OCI-LY7 (cell line): ENCODE measurements at regions not wholly inside any gene's neighbourhood (a gene's known extent, or its start where the extent isn't known, plus 50 kb on each side); places are given as distances from the start of the nearest gene placed in this dataset.
A peak's percentile ranks its signal among the peaks of the same experiment; 100 is the strongest.

Experiments
- BruUV-seq: library from RNA; stranded (reverse); fragments of 400-500 nt; replicated peaks from 2 replicates; lab custom pipeline; 2021; lab: Mats Ljungman, UMichigan
- CTCF ChIA-PET: fragments of 300-600 bp; sonication (Branson Sonifier 250); formaldehyde crosslinking; loops from one replicate; lab custom pipeline; 2022; ENCODE audit warnings: antibody characterized with exemption; ENCODE audit not compliant: unreplicated experiment; lab: Charles Lee
- POLR2A ChIA-PET: fragments of 300-600 bp; sonication (Branson Sonifier 250); formaldehyde crosslinking; loops from one replicate; lab custom pipeline; 2022; ENCODE audit warnings: antibody characterized with exemption; lab: Charles Lee
- DNase-seq: peaks from one replicate; pipeline ENCODE4 v3.0.0-alpha.2; 2015; ENCODE audit warnings: low spot score
- H2AFZ ChIP-seq: fragments of 200-600 bp; sonication (generic), shearing (Covaris generic); 2 replicates; pipeline ENCODE4 v1.6.1; 2014; ENCODE audit warnings: mild to moderate bottlenecking, antibody characterized with exemption, low read length, moderate library complexity
- H3K27ac ChIP-seq: fragments of 200-600 bp; sonication (generic); 2 replicates; pipeline ENCODE4 v1.5.1; 2014; ENCODE audit warnings: mixed run types, low read depth, mild to moderate bottlenecking, moderate library complexity, low read length, inconsistent platforms; ENCODE audit not compliant: poor library complexity, severe bottlenecking
- H3K36me3 ChIP-seq: fragments of 200-600 bp; sonication (generic); 2 replicates; pipeline ENCODE4 v1.6.1; 2014; ENCODE audit warnings: mild to moderate bottlenecking, antibody characterized with exemption, low read length, moderate library complexity, mixed read lengths; ENCODE audit not compliant: insufficient read depth
- H3K4me1 ChIP-seq: fragments of 200-600 bp; sonication (generic); 2 replicates; pipeline ENCODE4 v1.5.1; 2014; ENCODE audit warnings: mild to moderate bottlenecking, low read length; ENCODE audit not compliant: insufficient read depth, poor library complexity, severe bottlenecking
- H3K4me2 ChIP-seq: fragments of 200-600 bp; sonication (generic); 2 replicates; pipeline ENCODE4 v1.6.1; 2014; ENCODE audit warnings: mild to moderate bottlenecking, low read length
- H3K4me3 ChIP-seq: fragments of 200-600 bp; sonication (generic); 2 replicates; pipeline ENCODE4 v1.5.1; 2014; ENCODE audit warnings: mild to moderate bottlenecking, low read depth, low read length; ENCODE audit not compliant: poor library complexity, severe bottlenecking
- H3K79me2 ChIP-seq: fragments of 200-600 bp; sonication (generic); 2 replicates; pipeline ENCODE4 v1.6.1; 2016; ENCODE audit warnings: low read depth, mild to moderate bottlenecking, low read length, moderate library complexity, mixed read lengths; ENCODE audit not compliant: insufficient read depth
- H3K9me2 ChIP-seq: fragments of 200-600 bp; sonication (generic); 2 replicates; pipeline ENCODE4 v1.6.1; 2016; ENCODE audit warnings: mild to moderate bottlenecking, low read length, mixed read lengths; ENCODE audit not compliant: insufficient read depth
- H3K9me3 ChIP-seq: fragments of 200-600 bp; sonication (generic); 2 replicates; pipeline ENCODE4 v1.6.1; 2014; ENCODE audit warnings: mild to moderate bottlenecking, mixed run types, low read length, mixed read lengths
- H4K20me1 ChIP-seq: fragments of 200-600 bp; sonication (generic); 2 replicates; pipeline ENCODE4 v1.6.1; 2014; ENCODE audit warnings: mild to moderate bottlenecking, antibody characterized with exemption, low read length, moderate library complexity, mixed read lengths; ENCODE audit not compliant: insufficient read depth
- EZH2phosphoT487 ChIP-seq: fragments of 200-600 bp; sonication (generic); IDR thresholded peaks from 2 replicates; pipeline ENCODE4 v1.6.1; 2018; ENCODE audit warnings: low read depth, borderline replicate concordance, mild to moderate bottlenecking, mixed run types, antibody characterized with exemption, low read length, moderate library complexity, mixed read lengths
- intact Hi-C: fragments of 100-400 bp; cut with micrococcal nuclease; formaldehyde crosslinking; loops from one replicate; pipeline ENCODE4 v1.10.0; 2022; ENCODE audit not compliant: unreplicated experiment
- TF ChIP-seq, protein P1 (sequence below): fragments of 200-600 bp; sonication (generic); conservative IDR thresholded peaks from 2 replicates; pipeline ENCODE4 v1.5.1; 2014; ENCODE audit warnings: mild to moderate bottlenecking, antibody characterized with exemption, low read length, moderate library complexity, mixed read lengths

DNA sequence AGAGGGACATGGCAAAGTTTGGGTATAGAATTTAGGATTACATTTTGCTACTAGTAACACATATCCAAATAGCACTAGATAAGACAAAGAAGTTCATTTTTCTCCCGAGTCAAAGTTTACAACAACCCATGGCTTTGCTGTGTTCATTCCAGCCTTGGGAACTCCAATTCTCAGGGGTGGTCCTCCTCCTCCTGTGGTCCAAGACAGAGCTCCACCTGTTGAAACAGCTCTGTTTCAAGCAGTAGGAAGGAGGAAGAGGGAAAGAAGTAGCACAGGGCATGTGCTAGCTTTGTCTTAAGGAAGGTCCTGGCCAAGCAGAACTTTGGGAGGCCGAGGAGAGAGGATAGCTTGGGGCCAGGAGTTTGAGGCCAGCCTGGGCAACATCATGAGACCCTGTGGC lies 113.8 kb upstream of the SIX2 start:
- POLR2A ChIA-PET: no interaction called here
- intact Hi-C loops: no loop called here

GRCh38 chr2:45121236-45121927 lies 112.1 kb upstream of the SIX2 start:
- no peak overlapping the region for H3K27ac ChIP-seq
- no peak overlapping the region for H3K4me2 ChIP-seq
- no peaks in the 10 kb centered on the region for H3K9me3 ChIP-seq
- no peaks in the 10 kb centered on the region for H4K20me1 ChIP-seq
- no peaks in the 10 kb centered on the region for H3K4me1 ChIP-seq
- H3K79me2 ChIP-seq: no peaks in the 10 kb centered on the region
- no peak for DNase-seq
- no peaks in the 10 kb centered on the region; the same call in 1 of the 2 replicates for H3K9me2 ChIP-seq
- no peak overlapping the region for H3K4me3 ChIP-seq
- ChIA-PET POLR2A (interaction anchor here (0.9 to 1.0 kb wide), 2 partner anchors 11 to 38 kb away, joined by 3 read pairs; no protein-coding TSS in a partner anchor), CTCF (interaction anchor here (1.2 kb wide), 1 partner anchor 32 kb away, joined by 3 read pairs; no protein-coding TSS in a partner anchor)
- TF ChIP-seq, protein P1, sequence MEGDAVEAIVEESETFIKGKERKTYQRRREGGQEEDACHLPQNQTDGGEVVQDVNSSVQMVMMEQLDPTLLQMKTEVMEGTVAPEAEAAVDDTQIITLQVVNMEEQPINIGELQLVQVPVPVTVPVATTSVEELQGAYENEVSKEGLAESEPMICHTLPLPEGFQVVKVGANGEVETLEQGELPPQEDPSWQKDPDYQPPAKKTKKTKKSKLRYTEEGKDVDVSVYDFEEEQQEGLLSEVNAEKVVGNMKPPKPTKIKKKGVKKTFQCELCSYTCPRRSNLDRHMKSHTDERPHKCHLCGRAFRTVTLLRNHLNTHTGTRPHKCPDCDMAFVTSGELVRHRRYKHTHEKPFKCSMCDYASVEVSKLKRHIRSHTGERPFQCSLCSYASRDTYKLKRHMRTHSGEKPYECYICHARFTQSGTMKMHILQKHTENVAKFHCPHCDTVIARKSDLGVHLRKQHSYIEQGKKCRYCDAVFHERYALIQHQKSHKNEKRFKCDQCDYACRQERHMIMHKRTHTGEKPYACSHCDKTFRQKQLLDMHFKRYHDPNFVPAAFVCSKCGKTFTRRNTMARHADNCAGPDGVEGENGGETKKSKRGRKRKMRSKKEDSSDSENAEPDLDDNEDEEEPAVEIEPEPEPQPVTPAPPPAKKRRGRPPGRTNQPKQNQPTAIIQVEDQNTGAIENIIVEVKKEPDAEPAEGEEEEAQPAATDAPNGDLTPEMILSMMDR: no peak
- no peak for TF ChIP-seq EZH2phosphoT487
- no peaks in the 10 kb centered on the region for H3K36me3 ChIP-seq
- BruUV-seq: no TSS peak
- intact Hi-C loops: no loop called here
- peak overlapping the region; percentile 45; the same call in 1 of the 2 replicates for H2AFZ ChIP-seq

More for the DNA sequence above, 113.8 kb upstream of the SIX2 start:
- no peaks in the 10 kb centered on the region for H3K36me3 ChIP-seq
- H3K4me1 ChIP-seq: no peaks in the 10 kb centered on the region
- H4K20me1 ChIP-seq: no peaks in the 10 kb centered on the region
- no peaks in the 10 kb centered on the region for H3K9me3 ChIP-seq
- no peak overlapping the region for H2AFZ ChIP-seq
- no peaks in the 10 kb centered on the region for H3K9me2 ChIP-seq
- no peak overlapping the region for H3K4me2 ChIP-seq
- no peak for TF ChIP-seq EZH2phosphoT487
- TF ChIP-seq, protein P1: no peak
- no peaks in the 10 kb centered on the region for H3K79me2 ChIP-seq
- no TSS peak for BruUV-seq
- H3K27ac ChIP-seq: no peak overlapping the region
- CTCF ChIA-PET: no interaction called here
- no peak overlapping the region for H3K4me3 ChIP-seq
- DNase-seq: no peak

GRCh38 chr2:45120546-45120945 lies 111.3 kb upstream of the SIX2 start:
- no peak for DNase-seq
- H3K4me3 ChIP-seq: no peak overlapping the region
- no peak overlapping the region for H3K4me2 ChIP-seq
- H3K79me2 ChIP-seq: no peaks in the 10 kb centered on the region
- CTCF ChIA-PET: no interaction called here
- H3K27ac ChIP-seq: no peak overlapping the region
- no peaks in the 10 kb centered on the region; the same call in 1 of the 2 replicates for H3K9me2 ChIP-seq
- H2AFZ ChIP-seq: no peak overlapping the region; the same call in 1 of the 2 replicates
- TF ChIP-seq, protein P1: no peak
- no peak for TF ChIP-seq EZH2phosphoT487
- no peaks in the 10 kb centered on the region for H3K9me3 ChIP-seq
- H4K20me1 ChIP-seq: no peaks in the 10 kb centered on the region
- H3K4me1 ChIP-seq: no peaks in the 10 kb centered on the region
- intact Hi-C loops: no loop called here
- POLR2A ChIA-PET: interaction anchor here (0.9 to 1.0 kb wide), 2 partner anchors 11 to 37 kb away, joined by 3 read pairs; no protein-coding TSS in a partner anchor
- H3K36me3 ChIP-seq: no peaks in the 10 kb centered on the region
- BruUV-seq: no TSS peak
